CMK (cell line): ENCODE measurements at regions not wholly inside any gene's neighbourhood (a gene's known extent, or its start where the extent isn't known, plus 50 kb on each side); places are given as distances from the start of the nearest gene placed in this dataset.
"Not testable (repeated sequence)": the region's sequence is repeated elsewhere in the genome, so short reads cannot be mapped to it uniquely, and the experiment has no call there.

Experiments
- DNase-seq: peaks from one replicate; pipeline ENCODE4 v3.0.0-alpha.2; 2010; ENCODE audit warnings: low read depth

DNA sequence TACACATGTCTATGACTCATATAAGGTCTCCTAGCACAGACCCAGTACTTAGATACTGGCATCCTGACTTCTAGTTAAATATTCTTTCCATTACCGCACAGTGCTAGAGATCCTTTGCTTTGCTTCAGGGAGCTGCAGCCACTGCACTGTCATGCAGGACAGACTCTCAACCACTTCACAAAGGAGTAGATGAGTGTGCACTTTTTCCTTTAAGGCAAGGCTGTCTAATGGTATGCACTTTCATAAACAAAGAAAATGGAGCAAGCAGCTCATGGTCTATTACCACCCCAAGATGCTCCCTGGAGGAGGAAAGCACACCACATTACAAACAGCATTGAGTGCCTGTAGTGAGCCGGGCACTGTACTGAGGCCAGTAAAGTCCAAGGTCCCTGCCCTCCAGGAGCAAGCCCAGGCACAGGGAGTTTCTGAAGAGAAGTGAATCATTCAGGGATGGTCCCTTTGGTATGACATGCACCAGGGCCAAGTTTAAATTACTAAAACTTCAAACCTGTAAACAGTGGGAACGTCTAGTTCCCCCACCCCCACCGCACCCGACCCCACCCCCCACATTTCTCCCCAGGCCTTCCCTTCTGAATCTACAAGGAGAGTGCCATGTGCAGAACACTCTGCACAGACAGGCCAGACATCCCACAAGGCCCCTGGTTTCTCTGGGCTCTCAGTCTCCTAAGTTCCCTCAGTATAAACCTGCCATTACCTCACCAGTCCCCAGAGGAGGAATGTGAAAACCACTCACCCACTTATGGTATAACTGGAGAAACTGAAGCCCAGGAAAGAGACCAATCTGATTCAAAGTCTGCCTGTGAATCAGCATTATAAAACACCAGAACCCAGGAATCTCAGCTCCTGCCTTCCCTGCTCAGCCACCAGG is 107.8 kb upstream of the BCL6 start:
- DNase-seq: no peak

DNA sequence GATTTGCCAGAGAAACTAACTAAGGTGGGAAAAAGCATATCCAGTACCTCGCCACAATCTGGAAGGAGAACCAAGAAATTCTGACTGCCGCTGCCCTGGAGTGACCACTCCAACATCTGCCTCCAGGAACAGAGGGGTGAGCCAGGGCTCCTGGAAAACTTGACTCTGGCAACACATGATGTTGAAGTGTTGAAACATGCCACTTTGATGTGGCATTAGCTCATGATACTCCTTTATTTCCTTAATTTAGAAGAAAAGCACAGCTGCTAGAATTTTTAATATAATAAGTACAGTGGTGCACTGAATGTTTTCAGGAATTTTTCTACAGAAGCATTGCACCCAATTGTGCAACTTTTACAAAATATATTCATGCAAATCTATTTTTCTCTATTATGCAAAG is 109.9 kb upstream of the BCL6 start:
- DNase-seq: no peak

DNA sequence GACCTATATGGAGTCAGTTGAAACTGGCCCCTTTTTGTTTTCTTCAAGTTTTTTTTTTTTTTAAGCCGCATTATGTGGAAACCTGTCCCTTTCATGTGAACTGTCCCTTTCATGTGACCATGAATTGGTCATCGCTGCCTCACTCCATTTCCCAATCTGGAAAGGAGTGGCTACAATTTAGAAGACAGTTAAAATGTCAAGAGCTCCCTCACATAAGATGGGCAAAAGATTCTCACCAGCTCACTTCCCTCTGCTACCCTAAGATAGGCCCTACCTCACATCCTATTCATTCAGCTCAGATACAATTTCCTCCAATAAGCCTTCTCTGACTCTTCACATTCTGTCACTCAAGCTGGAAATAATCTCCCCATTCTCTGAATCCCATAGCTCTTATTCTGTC is 111.3 kb upstream of the BCL6 start:
- DNase-seq: no peak

DNA sequence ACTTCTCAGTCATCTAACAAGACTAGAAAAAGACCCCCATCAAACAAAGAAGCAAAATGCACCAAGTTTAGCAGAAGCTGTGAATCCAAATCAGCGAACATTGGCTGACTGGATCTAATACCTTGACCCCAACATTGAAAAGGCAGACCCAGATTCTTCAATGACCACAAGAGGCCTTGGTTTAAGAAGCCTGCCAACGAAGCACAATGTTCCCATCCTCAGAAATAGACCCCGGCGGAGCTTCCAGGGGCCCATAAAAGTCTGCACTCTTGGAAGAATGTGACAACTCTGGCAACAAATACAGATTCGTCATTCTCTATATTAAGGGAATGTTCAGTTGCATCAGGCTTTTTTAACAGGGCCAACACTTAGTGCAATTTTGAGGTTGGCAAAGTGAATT is 112.8 kb upstream of the BCL6 start:
- no peak for DNase-seq

DNA sequence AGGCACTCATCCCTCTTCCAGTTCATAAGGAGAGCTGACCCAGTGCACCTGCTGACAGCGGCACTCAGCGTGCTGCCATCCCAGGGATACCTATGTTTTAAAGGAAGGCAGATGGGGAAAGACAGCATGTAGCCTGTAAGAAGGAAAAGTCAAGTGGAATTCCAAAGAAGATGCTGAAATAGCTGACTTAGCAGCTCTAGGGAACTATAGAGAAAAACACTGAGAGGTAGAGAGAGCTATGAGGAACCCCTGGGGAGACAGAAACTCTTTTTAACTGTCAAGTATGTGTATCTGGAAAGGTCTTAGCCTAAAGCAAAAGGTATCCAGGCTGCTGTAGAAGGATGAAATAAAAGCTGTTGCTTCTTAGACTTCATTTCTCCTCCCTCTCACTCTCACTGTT is 113.4 kb upstream of the BCL6 start:
- DNase-seq: no peak

DNA sequence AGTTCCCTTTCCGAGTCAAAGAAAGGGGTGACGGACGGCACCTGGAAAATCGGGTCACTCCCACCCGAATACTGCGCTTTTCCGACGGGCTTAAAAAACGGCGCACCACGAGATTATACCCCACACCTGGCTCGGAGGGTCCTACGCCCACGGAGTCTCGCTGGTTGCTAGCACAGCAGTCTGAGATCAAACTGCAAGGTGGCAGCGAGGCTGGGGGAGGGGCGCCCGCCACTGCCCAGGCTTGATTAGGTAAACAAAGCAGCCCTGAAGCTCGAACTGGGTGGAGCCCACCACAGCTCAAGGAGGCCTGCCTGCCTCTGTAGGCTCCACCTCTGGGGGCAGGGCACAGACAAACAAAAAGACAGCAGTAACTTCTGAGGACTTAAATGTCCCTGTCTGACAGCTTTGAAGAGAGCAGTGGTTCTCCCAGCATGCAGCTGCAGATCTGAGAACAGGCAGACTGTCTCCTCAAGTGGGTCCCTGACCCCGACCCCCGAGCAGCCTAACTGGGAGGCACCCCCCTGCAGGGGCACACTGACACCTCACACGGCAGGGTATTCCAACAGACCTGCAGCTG is 117.5 kb upstream of the BCL6 start:
- DNase-seq: not testable (repeated sequence)

DNA sequence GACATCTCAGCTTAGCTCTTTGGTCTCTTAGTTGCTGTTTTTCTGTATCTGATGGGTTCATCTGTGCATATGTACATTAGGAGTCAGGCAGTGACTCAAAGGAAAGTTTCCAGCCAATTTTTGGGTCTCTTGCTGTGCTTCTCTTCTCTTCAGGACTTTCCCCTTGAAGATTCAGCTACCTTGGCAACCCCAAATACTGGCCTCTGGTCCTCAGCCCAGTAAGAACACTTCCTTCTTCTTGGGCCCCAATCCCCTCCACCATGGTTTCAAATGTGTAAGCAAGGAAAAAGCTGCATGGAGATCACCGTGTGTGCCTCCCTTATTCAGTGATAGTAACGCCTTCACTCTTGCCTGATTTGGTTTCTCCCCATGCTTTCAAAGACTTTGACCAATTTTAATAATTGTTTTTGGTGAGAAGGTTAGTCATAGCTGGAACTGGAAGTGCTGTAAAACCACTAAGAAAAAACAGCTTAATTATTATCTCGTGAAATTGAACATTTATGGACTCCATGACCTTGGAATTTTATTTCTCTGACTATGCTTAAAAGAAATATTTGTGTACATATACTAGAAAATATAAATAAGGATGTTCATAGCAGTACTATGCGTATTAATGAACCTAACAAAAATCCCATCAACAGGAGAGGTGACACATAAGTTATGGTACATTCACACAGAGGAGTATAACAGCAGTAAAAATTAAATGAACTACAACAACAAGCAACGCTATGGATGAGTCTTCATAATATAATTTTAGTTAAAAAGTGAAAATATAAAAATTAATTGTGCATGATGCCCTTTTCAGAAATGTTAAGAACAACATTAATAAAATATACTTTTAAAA is 125.3 kb upstream of the BCL6 start:
- DNase-seq: no peak

DNA sequence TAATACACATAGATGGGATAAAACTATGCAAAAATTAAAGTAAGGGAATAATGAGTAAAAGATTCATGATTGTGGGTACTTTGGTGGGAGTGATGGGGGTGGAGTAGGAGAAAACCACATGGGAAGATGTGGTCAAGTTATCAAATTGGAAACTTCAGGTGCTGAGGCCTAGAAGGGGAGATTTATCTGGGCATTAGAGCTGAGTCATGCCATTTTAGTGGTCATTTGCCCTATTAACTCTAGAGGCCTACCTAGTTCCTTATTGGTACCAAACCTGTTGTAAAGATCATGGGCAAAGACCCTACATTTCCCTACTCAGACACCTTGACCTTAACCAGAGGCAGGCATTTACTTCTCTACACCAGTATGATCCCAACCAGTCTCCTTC is 125.9 kb upstream of the BCL6 start:
- no peak for DNase-seq

DNA sequence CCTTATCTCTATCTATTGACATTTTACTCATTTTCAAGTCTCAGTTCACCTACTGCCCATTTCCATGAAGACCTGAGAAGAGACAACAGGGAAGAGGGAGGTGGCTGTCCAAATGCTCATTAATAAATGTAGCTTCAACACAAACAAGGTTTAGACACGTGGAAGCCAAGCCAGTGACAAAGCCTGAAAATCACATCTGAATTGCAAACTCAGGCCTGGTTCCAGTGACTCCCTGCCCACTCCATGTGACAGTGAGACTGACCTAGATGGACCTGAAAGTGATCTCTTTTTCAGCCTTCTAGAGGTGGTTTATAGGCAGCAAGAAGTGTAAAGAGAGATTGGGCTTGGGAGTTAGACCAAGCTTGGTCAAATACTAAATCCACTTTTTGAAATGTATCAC is 126.6 kb upstream of the BCL6 start:
- no peak for DNase-seq

DNA sequence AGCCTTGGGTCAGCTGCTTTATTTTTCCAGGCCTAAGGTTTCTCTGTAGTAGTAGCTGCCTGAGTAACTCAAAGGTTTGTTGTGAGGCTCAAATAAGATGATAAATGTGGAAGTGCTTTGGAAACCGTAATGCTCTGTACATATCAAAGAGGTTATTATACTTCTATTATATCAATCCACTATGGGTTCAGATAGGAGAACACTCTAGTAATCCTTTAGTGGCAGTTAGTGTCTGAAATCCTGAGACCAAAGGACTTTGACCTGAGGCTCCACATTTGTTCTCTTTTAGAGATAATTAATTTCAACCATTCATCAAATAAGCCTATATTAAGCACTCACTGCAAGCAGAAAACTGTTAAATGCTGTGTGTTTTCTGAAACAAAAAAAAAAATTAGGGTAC is 128.6 kb upstream of the BCL6 start:
- DNase-seq: no peak

DNA sequence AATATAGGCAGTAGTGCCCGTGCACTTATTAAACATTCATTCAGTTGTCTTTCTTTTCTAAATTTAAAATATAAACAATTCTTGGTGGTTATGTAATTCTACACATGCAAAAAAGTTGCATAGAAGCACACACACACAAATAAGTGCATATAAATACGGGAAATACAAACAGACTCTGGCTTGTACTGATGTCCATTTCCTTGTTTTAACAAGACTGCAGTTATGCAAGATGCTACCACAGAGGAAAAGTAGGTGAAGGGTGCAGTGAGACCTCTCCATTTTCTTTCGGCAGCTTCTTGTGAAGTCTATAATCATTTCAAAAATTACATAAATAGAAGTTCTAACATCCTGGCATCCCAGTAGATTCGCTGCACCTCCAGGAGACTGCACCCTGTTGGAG is 130.6 kb upstream of the BCL6 start:
- DNase-seq: no peak

DNA sequence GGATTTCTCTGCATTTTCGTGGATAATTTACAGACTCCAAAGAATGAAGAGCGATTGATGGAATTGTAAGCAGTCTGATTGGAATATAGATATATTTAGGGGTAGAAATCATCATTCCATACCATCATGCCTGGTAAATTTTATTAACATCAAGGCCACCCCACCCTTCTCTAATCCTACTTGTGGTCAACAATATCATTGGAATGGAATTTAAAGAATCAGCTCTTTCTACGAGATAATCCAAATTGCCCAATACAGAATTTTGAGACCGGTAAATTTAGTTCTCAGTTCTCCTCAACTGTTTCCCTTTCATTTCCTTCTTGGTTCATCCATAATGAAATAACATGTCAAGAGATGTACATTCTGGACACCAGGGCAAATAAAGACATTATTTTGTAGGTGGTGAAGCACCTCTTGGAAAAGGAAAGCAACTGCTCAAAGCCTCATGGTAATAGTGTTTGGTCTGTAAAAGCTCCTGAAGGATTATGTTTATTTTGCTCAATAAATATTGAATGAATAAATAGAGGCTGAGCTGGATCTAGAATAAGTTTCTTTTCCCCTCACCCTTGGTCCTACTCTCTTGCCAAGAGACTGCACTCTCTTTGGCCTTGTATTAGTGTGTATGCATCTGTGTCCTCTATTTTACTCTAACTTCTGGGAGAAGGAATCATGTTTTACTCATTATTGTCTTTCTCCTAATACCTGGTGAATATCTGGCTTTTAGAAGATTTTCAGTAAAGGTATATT is 133.7 kb upstream of the BCL6 start:
- no peak for DNase-seq

DNA sequence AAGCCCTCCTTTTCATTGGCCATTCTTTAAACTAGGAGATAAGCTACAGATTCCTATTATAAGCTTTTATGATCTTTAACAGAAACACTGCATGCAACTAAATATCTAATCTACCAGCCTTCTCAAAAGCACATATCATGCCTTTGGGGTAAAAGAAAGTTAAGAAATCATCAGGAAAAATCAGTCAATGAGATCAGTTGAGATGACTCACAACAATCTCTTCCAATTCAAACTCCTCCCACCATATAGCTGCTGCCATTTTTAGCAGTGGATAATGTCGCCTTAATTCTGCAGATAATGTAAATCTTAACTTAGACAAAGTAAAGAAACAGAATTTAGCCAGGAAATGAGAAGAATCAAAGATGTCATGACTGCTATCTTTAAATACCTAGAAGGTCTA is 135.2 kb upstream of the BCL6 start:
- no peak for DNase-seq

DNA sequence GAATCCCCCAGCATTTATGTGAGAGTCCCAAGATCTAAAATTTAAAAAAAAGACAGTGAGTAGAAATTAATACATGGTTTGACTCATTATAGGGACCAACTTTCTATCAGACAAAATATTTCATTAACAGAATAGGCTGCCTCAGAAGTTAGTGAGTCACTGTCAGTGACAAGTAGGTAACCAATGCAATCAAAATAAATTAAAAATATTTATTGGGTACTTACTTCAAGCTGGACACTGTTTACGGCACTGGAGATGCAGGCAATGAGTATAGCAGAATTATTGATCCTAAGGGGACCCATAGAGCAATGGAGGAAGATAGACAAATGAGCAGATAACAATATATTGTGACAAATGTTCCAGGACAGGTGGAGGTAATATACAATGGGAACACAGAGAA is 135.6 kb upstream of the BCL6 start:
- DNase-seq: no peak

DNA sequence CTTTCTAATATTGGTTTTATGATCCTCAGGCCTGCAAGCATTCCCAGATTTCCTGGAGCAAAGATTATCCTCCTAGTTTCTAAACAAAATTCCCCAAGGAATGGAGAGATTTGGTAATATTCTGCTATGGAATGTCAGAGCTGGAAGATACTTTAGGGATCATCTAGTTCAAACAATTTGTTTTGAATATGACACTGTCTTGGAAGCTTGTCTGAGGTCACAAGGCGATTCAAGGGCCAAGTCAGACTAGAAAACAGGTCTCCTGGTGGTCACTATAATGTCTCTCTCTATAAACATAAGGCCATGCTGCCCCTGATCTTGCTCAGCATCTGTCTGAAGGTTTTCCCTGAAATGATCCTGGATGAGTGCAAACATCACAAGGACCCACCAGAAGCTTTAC is 143.4 kb upstream of the BCL6 start:
- DNase-seq: no peak

DNA sequence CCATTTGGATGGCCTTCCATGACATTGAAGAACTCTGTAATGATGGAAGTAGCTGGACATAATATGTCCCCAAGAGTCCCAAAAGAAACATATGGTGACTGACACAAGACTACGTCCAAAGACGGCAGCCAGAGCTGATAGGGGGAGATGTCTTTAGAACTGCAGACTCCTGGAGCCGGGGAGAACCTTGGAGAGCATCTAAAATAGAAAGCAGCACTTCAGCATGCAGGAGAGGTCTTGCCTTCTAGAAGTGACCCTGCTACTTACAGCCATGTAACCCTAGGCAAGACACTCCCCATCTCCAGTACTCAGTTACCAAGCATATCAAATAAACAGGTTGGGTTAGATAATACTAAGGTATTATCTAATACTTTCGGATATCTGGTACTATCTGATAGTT is 143.8 kb upstream of the BCL6 start:
- DNase-seq: no peak

DNA sequence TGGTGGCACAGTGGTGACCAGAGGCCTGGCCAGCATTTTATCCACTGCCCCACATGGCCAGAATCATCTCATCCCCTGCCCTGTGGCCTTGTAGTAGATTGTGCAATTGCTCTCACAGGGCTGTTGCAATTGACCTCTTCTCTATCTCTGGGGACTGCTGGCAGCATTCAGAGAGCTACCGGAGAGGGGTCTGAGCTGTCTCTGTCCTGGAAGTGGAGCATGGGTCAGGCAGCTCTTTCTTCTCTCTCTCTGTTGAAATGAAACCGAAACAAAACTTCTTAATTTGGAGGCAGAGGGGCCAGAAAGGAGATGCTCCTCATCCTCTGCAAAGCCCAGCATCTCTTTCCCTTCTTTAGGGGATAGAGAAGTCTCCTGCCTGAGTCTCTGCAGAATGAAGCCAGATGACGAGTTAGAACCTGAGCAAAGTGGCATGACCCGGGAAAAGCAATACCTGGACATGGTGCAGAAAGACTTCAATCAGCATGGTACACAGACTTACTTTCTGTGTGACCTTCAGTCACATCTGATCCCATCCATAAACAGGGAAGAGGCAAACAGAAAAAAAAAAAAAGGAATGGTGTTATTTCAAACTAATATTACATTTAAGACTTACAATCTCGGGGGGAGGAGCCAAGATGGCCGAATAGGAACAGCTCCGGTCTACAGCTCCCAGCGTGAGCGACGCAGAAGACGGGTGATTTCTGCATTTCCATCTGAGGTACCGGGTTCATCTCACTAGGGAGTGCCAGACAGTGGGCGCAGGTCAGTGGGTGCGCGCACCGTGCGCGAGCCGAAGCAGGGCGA is 144.5 kb upstream of the BCL6 start:
- no peak for DNase-seq

DNA sequence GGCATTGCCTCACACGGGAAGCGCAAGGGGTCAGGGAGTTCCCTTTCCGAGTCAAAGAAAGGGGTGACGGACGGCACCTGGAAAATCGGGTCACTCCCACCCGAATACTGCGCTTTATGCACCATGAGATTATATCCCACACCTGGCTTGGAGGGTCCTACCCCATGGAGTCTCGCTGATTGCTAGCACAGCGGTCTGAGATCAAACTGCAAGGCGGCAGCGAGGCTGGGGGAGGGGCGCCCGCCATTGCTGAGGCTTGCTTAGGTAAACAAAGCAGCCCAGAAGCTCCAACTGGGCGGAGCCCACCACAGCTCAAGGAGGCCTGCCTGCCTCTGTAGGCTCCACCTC is 145.1 kb upstream of the BCL6 start:
- DNase-seq: not testable (repeated sequence)

DNA sequence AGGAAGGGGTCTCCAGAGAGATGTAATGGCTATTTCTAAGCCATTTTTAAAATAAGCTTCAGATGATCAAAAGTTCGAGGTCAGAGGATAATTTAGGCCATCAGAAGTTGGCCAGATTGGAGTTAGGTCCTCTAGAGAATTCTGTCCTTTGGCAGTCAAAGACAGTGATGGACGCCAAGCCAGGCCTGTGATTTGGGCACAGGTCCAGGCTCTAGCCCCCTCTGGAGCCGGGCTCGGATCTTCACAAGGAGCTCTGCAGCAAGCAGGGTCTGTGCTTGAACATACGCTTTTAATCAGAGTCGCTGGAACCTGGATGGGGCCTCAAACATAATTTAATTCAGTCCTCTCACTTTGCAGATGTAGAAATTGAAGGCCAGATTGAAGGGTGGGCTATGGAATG is 151.4 kb upstream of the BCL6 start:
- DNase-seq: no peak

DNA sequence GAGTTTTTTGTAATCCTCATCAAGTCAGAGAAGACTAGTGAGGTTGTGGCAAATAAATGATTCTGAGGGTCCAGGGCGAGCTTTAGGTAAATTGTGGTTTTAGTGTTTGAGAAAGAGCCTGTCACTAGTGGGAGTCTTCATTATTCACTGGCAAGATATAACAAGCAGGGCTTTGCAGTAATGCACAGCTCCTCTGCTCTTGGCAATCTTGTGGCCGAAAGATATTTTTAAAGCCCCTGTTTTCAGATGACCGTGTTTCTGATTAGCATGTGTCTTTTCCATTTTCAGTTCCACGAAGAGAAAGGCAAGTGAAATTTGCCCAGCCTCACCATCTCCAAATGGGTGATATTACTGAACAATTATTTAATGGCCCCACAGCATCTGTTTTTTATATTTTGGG is 154.0 kb upstream of the BCL6 start:
- no peak for DNase-seq

DNA sequence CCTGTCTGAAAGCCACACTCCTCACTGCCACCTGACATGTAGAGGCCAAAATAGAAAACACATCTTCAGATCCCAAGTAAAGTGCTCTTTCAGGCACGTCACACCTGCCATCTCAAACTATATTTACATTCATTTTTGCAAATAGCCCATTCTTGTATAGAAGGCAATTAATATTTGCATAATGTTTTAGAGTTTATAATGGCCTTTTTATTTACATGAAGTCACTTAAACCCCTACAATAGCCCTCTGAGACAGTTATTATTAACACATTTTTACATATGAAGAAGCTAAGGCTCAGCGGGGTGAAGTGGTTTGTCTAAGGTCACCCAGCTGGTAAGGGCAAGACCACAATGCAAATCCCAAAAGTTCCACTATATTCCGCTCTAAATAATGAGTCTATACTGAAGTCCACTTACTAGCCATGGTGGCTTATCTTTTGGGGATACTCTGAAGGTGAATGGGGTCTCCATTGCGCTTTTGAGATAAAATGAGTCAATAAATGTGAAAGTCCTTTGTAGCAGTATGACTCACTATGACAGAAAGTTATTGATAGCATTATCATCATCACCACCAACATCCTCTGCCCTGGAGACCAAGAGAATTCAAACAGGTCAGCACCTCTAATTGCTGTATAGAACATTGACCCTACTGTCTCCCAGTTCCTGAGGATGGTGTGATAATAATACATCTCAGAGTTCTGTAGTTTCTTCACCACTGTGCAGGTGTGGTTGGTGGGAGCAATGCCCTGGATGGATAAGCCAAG is 155.9 kb upstream of the BCL6 start:
- no peak for DNase-seq
